ENCODE measurements at regions not wholly inside any gene's neighbourhood (a gene's known extent, or its start where the extent isn't known, plus 50 kb on each side); places are given as distances from the start of the nearest gene placed in this dataset.

DNA sequence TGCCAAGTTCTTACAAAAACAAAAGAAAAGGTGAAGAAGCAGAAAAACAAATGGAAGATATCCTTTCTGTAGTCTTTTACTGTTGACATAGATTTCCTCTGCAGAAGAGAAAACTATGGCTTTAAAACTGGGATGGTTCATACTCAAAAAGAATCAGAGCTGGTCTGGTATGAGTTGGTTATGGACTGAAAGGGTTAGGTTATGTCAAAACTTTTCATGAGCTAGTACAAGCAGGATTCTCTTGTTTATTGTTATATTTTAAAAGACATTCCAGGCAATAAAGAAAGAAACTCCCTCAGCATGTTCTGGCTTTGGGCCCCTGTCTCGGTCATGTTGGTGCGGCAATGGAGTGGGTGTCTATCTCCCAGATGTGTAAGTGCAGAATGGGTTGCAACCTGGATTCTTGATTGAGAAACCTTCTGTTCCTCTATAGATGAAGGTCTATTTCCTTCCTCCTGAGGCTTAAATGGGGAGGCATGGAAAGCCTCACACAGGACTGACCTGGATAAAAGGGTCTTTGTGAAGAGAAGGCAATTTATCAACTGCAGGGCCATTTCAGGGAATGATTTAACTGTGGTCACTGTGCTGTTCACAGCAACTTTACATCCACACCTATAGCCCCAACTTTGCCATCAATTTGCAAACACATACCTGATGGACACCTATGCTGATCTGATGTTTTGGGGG, 209.6 kb upstream of the TNC start:
- no peak overlapping the region for H3K9ac ChIP-seq (ENCODE audit: low read length)
- no peak overlapping the region for H4K8ac ChIP-seq (ENCODE audit: low read depth, low read length)
- no peak overlapping the region for H3K18ac ChIP-seq (ENCODE audit: low read length)
- no peaks in the 10 kb centered on the region for H3K4me1 ChIP-seq (ENCODE audit: control insufficient read depth, low read depth, low read length)
- H3K79me2 ChIP-seq (ENCODE audit: control insufficient read depth, insufficient read depth, low read length): no peaks in the 10 kb centered on the region
- H2AK5ac ChIP-seq (ENCODE audit: low read length): no peak overlapping the region
- no peak for DNase-seq
- H2BK120ac ChIP-seq (ENCODE audit: low read depth, low read length): no peak overlapping the region
- no peak overlapping the region for H2BK15ac ChIP-seq (replicated peaks; ENCODE audit: low read depth)
- H3K27ac ChIP-seq (ENCODE audit: low read depth, low read length): no peak overlapping the region
- H3K27me3 ChIP-seq (ENCODE audit: insufficient read depth, low read length, poor library complexity): no peaks in the 10 kb centered on the region
- no peak overlapping the region for H3K56ac ChIP-seq (ENCODE audit: low read length)
- H3K79me1 ChIP-seq (ENCODE audit: low read length): no peaks in the 10 kb centered on the region
- H2BK5ac ChIP-seq (ENCODE audit: low read length): no peak overlapping the region
- WGBS (ENCODE audit: extremely low coverage, insufficient coverage, low lambda C conversion rate): no CpG with 5 or more reads among the region's 2 CpGs
- no peaks in the 10 kb centered on the region for H3K36me3 ChIP-seq (ENCODE audit: control insufficient read depth, insufficient read depth, low read length)
- H3K4me3 ChIP-seq (ENCODE audit: low read length): no peak overlapping the region
- H3K4me2 ChIP-seq (ENCODE audit: low read length): no peak overlapping the region
- H3K4ac ChIP-seq (ENCODE audit: low read depth, low read length): no peak overlapping the region
- H3K23ac ChIP-seq (ENCODE audit: low read length): no peak overlapping the region
- H4K5ac ChIP-seq (ENCODE audit: low read length): no peak overlapping the region

- Histone ChIP-seq H4K8ac (ENCODE audit: low read depth, low read length) (no peak overlapping the region), H3K9ac (ENCODE audit: low read length) (no peak overlapping the region), H3K23ac (ENCODE audit: low read length) (no peak overlapping the region), H3K4me1 (ENCODE audit: control insufficient read depth, low read depth, low read length) (no peaks in the 10 kb centered on the region), H3K18ac (ENCODE audit: low read length) (no peak overlapping the region), H3K4me2 (ENCODE audit: low read length) (no peak overlapping the region), H3K79me1 (ENCODE audit: low read length) (no peaks in the 10 kb centered on the region), H2BK5ac (ENCODE audit: low read length) (no peak overlapping the region), H3K79me2 (ENCODE audit: control insufficient read depth, insufficient read depth, low read length) (no peaks in the 10 kb centered on the region), H2BK120ac (ENCODE audit: low read depth, low read length) (no peak overlapping the region), H2AK5ac (ENCODE audit: low read length) (no peak overlapping the region), H3K4me3 (ENCODE audit: low read length) (no peak overlapping the region), H3K27me3 (ENCODE audit: insufficient read depth, low read length, poor library complexity) (no peaks in the 10 kb centered on the region), H3K36me3 (ENCODE audit: control insufficient read depth, insufficient read depth, low read length) (no peaks in the 10 kb centered on the region), H3K56ac (ENCODE audit: low read length) (no peak overlapping the region), H4K5ac (ENCODE audit: low read length) (no peak overlapping the region), H2BK15ac (replicated peaks; ENCODE audit: low read depth) (no peak overlapping the region), H3K4ac (ENCODE audit: low read depth, low read length) (no peak overlapping the region), H3K27ac (ENCODE audit: low read depth, low read length) (no peak overlapping the region)
- DNase-seq: peak; percentile 42
- no CpG with 5 or more reads among the region's 2 CpGs for WGBS (ENCODE audit: extremely low coverage, insufficient coverage, low lambda C conversion rate)
Observed at GRCh38 chr9:115328228-115328627, 210.3 kb upstream of the TNC start.

DNA sequence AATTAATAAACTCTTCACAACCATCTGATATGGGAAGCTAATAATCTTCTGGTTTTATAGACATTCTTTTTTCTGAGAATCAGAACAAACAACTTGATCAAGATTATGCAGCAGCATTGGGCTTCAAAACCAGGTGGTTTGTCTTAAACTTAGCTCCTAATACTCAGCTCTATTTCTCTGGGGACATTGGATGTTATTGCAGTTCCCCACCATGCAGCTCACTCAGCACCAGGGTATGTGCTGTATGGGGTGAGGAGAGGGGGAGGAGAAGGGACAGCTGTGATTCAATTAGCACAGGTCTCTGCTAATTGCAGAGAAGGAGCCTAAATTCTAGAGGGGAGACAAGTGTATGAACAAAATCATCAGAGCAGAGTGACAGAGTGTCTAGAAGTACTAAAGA, 210.7 kb upstream of the TNC start:
- Histone ChIP-seq H2BK5ac (ENCODE audit: low read length) (no peak overlapping the region), H3K4me2 (ENCODE audit: low read length) (no peak overlapping the region), H3K23ac (ENCODE audit: low read length) (no peak overlapping the region), H3K4me1 (ENCODE audit: control insufficient read depth, low read depth, low read length) (no peaks in the 10 kb centered on the region), H2AK5ac (ENCODE audit: low read length) (no peak overlapping the region), H3K27me3 (ENCODE audit: insufficient read depth, low read length, poor library complexity) (no peaks in the 10 kb centered on the region), H4K8ac (ENCODE audit: low read depth, low read length) (no peak overlapping the region), H3K79me1 (ENCODE audit: low read length) (no peaks in the 10 kb centered on the region), H2BK15ac (replicated peaks; ENCODE audit: low read depth) (no peak overlapping the region), H2BK120ac (ENCODE audit: low read depth, low read length) (no peak overlapping the region), H3K56ac (ENCODE audit: low read length) (no peak overlapping the region), H3K4me3 (ENCODE audit: low read length) (no peak overlapping the region), H4K5ac (ENCODE audit: low read length) (no peak overlapping the region), H3K36me3 (ENCODE audit: control insufficient read depth, insufficient read depth, low read length) (no peaks in the 10 kb centered on the region), H3K18ac (ENCODE audit: low read length) (no peak overlapping the region), H3K9ac (ENCODE audit: low read length) (no peak overlapping the region), H3K27ac (ENCODE audit: low read depth, low read length) (no peak overlapping the region), H3K79me2 (ENCODE audit: control insufficient read depth, insufficient read depth, low read length) (no peaks in the 10 kb centered on the region), H3K4ac (ENCODE audit: low read depth, low read length) (no peak overlapping the region)
- DNase-seq: no peak

GRCh38 chr9:115333277-115334070, 215.5 kb upstream of the TNC start:
- WGBS (ENCODE audit: extremely low coverage, insufficient coverage, low lambda C conversion rate): no CpG with 5 or more reads among the region's 8 CpGs
- no peak overlapping the region for H3K9ac ChIP-seq (ENCODE audit: low read length)
- no peak overlapping the region for H3K18ac ChIP-seq (ENCODE audit: low read length)
- H3K79me1 ChIP-seq (ENCODE audit: low read length): no peaks in the 10 kb centered on the region
- peak; percentile 31 for DNase-seq
- H3K23ac ChIP-seq (ENCODE audit: low read length): no peak overlapping the region
- no peaks in the 10 kb centered on the region for H3K27me3 ChIP-seq (ENCODE audit: insufficient read depth, low read length, poor library complexity)
- H3K4me2 ChIP-seq (ENCODE audit: low read length): no peak overlapping the region
- H4K8ac ChIP-seq (ENCODE audit: low read depth, low read length): no peak overlapping the region
- no peak overlapping the region for H3K4me3 ChIP-seq (ENCODE audit: low read length)
- no peak overlapping the region for H3K27ac ChIP-seq (ENCODE audit: low read depth, low read length)
- H2BK120ac ChIP-seq (ENCODE audit: low read depth, low read length): no peak overlapping the region
- no peaks in the 10 kb centered on the region for H3K79me2 ChIP-seq (ENCODE audit: control insufficient read depth, insufficient read depth, low read length)
- no peak overlapping the region for H2AK5ac ChIP-seq (ENCODE audit: low read length)
- H3K4me1 ChIP-seq (ENCODE audit: control insufficient read depth, low read depth, low read length): no peaks in the 10 kb centered on the region
- H3K36me3 ChIP-seq (ENCODE audit: control insufficient read depth, insufficient read depth, low read length): no peaks in the 10 kb centered on the region
- H2BK5ac ChIP-seq (ENCODE audit: low read length): no peak overlapping the region
- no peak overlapping the region for H3K4ac ChIP-seq (ENCODE audit: low read depth, low read length)
- no peak overlapping the region for H4K5ac ChIP-seq (ENCODE audit: low read length)
- H2BK15ac ChIP-seq (replicated peaks; ENCODE audit: low read depth): no peak overlapping the region
- no peak overlapping the region for H3K56ac ChIP-seq (ENCODE audit: low read length)

GRCh38 chr9:115335439-115335838, 217.5 kb upstream of the TNC start:
- H2BK120ac ChIP-seq (ENCODE audit: low read depth, low read length): no peak overlapping the region
- no peak overlapping the region for H4K8ac ChIP-seq (ENCODE audit: low read depth, low read length)
- H3K4ac ChIP-seq (ENCODE audit: low read depth, low read length): no peak overlapping the region
- no peak overlapping the region for H2BK15ac ChIP-seq (replicated peaks; ENCODE audit: low read depth)
- H3K23ac ChIP-seq (ENCODE audit: low read length): no peak overlapping the region
- no peak overlapping the region for H3K56ac ChIP-seq (ENCODE audit: low read length)
- H3K9ac ChIP-seq (ENCODE audit: low read length): no peak overlapping the region
- no peak for DNase-seq
- no peak overlapping the region for H3K18ac ChIP-seq (ENCODE audit: low read length)
- H3K4me3 ChIP-seq (ENCODE audit: low read length): no peak overlapping the region
- H3K79me1 ChIP-seq (ENCODE audit: low read length): no peaks in the 10 kb centered on the region
- H4K5ac ChIP-seq (ENCODE audit: low read length): no peak overlapping the region
- WGBS (ENCODE audit: extremely low coverage, insufficient coverage, low lambda C conversion rate): no CpG with 5 or more reads among the region's 5 CpGs
- H2AK5ac ChIP-seq (ENCODE audit: low read length): no peak overlapping the region
- no peaks in the 10 kb centered on the region for H3K4me1 ChIP-seq (ENCODE audit: control insufficient read depth, low read depth, low read length)
- no peak overlapping the region for H3K4me2 ChIP-seq (ENCODE audit: low read length)
- H2BK5ac ChIP-seq (ENCODE audit: low read length): no peak overlapping the region
- no peaks in the 10 kb centered on the region for H3K79me2 ChIP-seq (ENCODE audit: control insufficient read depth, insufficient read depth, low read length)
- no peak overlapping the region for H3K27ac ChIP-seq (ENCODE audit: low read depth, low read length)
- H3K27me3 ChIP-seq (ENCODE audit: insufficient read depth, low read length, poor library complexity): no peaks in the 10 kb centered on the region
- no peaks in the 10 kb centered on the region for H3K36me3 ChIP-seq (ENCODE audit: control insufficient read depth, insufficient read depth, low read length)
